ENCODE measurements at regions not wholly inside any gene's neighbourhood (a gene's known extent, or its start where the extent isn't known, plus 50 kb on each side); places are given as distances from the start of the nearest gene placed in this dataset.

DNA sequence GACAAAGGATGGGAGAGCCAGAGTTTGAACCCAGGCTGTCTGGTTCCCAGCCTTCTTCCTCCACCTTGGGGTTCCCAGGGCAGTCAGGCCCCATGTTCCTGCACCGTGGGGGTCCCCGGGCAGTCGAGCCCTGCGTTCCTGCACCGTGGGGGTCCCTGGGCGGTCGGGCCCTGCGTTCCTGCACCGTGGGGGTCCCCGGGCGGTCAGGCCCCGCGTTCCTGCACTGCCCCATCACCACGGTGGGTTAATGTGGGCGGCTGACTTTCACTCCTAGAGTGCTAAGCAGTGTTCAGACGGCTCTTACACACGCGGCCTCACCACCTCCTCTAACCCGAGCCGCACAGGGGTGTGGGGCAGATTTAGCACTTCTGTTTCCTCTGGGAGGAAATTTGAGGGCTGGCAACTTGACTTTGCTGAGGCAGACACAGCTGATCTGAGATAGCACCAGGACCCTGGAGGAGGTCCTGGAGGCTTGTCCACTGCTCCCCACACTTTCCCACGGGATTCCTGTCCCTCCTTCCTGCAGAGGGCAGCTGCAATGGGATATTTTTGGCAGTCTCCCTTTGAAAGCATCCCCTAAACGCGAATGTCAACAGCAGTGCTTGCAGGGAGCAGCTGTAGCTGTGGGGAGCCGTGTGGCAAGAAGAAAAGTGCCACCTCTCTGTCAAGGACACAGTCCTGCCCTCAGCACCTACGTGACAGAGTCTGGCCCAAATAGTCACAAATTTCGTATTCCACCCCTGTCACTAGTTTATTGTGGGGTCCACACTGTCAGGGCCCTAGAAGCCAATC lies 239.4 kb downstream of the TEX29 start:
- TF ChIP-seq EZH2phosphoT487 (IDR thresholded peaks at IDR 0.05; ENCODE audit: borderline replicate concordance, low read depth) (no peak), IRF3 (IDR thresholded peaks at IDR 0.05; ENCODE audit: low read depth, low read length) (no peak), MXI1 (IDR thresholded peaks at IDR 0.05; ENCODE audit: low read depth, low read length) (no peak), CHD2 (IDR thresholded peaks at IDR 0.05; ENCODE audit: low read length, partially characterized antibody) (no peak), ZBTB33 (IDR thresholded peaks at IDR 0.05; ENCODE audit: borderline replicate concordance, low read depth) (no peak), POLR2AphosphoS5 (IDR thresholded peaks at IDR 0.05; ENCODE audit: low read depth, low read length) (no peak), TCF12 (IDR thresholded peaks at IDR 0.05) (no peak), RCOR1 (IDR thresholded peaks at IDR 0.05; ENCODE audit: low read length) (no peak), TEAD4 (IDR thresholded peaks at IDR 0.05; ENCODE audit: borderline replicate concordance, insufficient read depth) (no peak)
- Histone ChIP-seq H3K4me2 (no peak overlapping the region), H4K20me1 (ENCODE audit: insufficient read depth) (no peaks in the 10 kb centered on the region), H3K9me3 (no peaks in the 10 kb centered on the region), H3K27me3 (ENCODE audit: insufficient read depth) (no peaks in the 10 kb centered on the region), H3K36me3 (replicated peaks in 1 of 2; ENCODE audit: control insufficient read depth in 1 of 2, insufficient read depth in 2 of 2, low read length in 1 of 2) (no peaks in the 10 kb centered on the region), H3F3A (replicated peaks; ENCODE audit: insufficient read depth) (no peaks in the 10 kb centered on the region), H3K9me2 (no peaks in the 10 kb centered on the region), H3K9ac (no peak overlapping the region), H3K4me3 (ENCODE audit: low read depth in 2 of 2, low read length in 1 of 2) (no peak overlapping the region), H3K27ac (ENCODE audit: low read depth in 2 of 2, low read length in 1 of 2) (no peak overlapping the region), H2AFZ (ENCODE audit: low read depth) (no peak overlapping the region), H3K79me2 (ENCODE audit: insufficient read depth) (no peaks in the 10 kb centered on the region), H3K4me1 (ENCODE audit: control insufficient read depth in 1 of 2, insufficient read depth in 2 of 2, low read depth in 1 of 2, low read length in 1 of 2) (no peaks in the 10 kb centered on the region)
- ChIA-PET POLR2A (no interaction called here), CTCF (no interaction called here)
- DNase-seq: no peak
- WGBS (ENCODE audit: low lambda C conversion rate): 11% methylated on average over 10 of the region's 26 CpGs

DNA sequence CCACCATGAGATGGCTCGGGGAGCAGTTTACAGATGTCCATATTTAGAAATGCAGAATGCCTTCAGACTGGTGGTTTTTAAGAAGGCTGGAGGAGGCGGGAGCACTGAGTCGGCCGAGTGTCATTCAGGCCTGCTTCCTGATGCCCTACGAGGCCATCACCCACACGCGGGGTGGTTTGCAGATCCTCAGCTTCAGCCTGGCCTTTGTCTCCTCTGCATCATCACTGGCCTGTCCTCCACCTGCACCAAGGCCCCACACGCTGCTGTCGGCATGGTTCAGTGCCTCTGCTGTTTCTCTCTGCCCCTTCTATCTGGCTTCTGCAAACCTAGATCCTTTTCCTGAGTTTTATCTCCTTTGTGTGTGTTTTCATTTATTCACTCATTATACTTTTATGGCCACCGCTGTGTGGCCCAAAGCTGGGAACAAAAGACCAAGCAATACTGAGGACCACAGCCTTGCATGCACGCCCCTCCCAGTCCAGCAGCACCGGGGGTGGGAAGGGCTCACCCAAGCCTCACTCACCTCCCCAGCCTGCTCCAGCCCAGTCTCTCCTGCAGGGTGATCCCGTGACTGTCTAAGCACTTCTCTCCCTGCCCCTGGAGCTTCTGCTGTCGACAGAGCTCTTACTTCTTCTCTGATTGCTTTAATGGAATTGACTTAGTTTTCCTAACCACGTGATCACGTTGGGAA lies 240.8 kb downstream of the TEX29 start:
- ChIA-PET POLR2A (no interaction called here), CTCF (no interaction called here)
- Histone ChIP-seq H3K9me2 (no peaks in the 10 kb centered on the region), H2AFZ (ENCODE audit: low read depth) (no peak overlapping the region), H3K4me3 (ENCODE audit: low read depth in 2 of 2, low read length in 1 of 2) (no peak overlapping the region), H3K9me3 (no peaks in the 10 kb centered on the region), H3K27me3 (ENCODE audit: insufficient read depth) (no peaks in the 10 kb centered on the region), H3K36me3 (replicated peaks in 1 of 2; ENCODE audit: control insufficient read depth in 1 of 2, insufficient read depth in 2 of 2, low read length in 1 of 2) (no peaks in the 10 kb centered on the region), H3K79me2 (ENCODE audit: insufficient read depth) (no peaks in the 10 kb centered on the region), H3K4me1 (ENCODE audit: control insufficient read depth in 1 of 2, insufficient read depth in 2 of 2, low read depth in 1 of 2, low read length in 1 of 2) (no peaks in the 10 kb centered on the region), H3K27ac (ENCODE audit: low read depth in 2 of 2, low read length in 1 of 2) (no peak overlapping the region), H4K20me1 (ENCODE audit: insufficient read depth) (no peaks in the 10 kb centered on the region), H3K9ac (no peak overlapping the region), H3K4me2 (no peak overlapping the region), H3F3A (replicated peaks; ENCODE audit: insufficient read depth) (no peaks in the 10 kb centered on the region)
- no peak for DNase-seq
- 10% methylated on average over 11 of the region's 16 CpGs for WGBS (ENCODE audit: low lambda C conversion rate)
- no peak for TF ChIP-seq FOXM1 (IDR thresholded peaks at IDR 0.05; ENCODE audit: low read depth)
- no peak for TF ChIP-seq CTCF (IDR thresholded peaks at IDR 0.05)
- TF ChIP-seq TCF12 (IDR thresholded peaks at IDR 0.05): no peak
- TF ChIP-seq RCOR1 (IDR thresholded peaks at IDR 0.05; ENCODE audit: low read length): no peak
- no peak for TF ChIP-seq EP300 (IDR thresholded peaks at IDR 0.05; ENCODE audit: borderline replicate concordance in 1 of 2, low read depth in 1 of 2, low read length in 1 of 2)
- TF ChIP-seq, protein P1, sequence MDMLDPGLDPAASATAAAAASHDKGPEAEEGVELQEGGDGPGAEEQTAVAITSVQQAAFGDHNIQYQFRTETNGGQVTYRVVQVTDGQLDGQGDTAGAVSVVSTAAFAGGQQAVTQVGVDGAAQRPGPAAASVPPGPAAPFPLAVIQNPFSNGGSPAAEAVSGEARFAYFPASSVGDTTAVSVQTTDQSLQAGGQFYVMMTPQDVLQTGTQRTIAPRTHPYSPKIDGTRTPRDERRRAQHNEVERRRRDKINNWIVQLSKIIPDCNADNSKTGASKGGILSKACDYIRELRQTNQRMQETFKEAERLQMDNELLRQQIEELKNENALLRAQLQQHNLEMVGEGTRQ (IDR thresholded peaks at IDR 0.05; ENCODE audit: borderline replicate concordance, low read depth, low read length): no peak
- TF ChIP-seq GABPA (IDR thresholded peaks at IDR 0.05; ENCODE audit: low read depth): no peak
- TF ChIP-seq ELF1 (IDR thresholded peaks at IDR 0.05): no peak
- TF ChIP-seq MEF2A (IDR thresholded peaks at IDR 0.05; ENCODE audit: borderline replicate concordance, low read depth): no peak
- TF ChIP-seq FOXJ3 (CRISPR knock-in tag; IDR thresholded peaks at IDR 0.05): no peak
- TF ChIP-seq NRF1 (IDR thresholded peaks at IDR 0.05; ENCODE audit: low read depth, low read length): no peak
- TF ChIP-seq, protein P2, sequence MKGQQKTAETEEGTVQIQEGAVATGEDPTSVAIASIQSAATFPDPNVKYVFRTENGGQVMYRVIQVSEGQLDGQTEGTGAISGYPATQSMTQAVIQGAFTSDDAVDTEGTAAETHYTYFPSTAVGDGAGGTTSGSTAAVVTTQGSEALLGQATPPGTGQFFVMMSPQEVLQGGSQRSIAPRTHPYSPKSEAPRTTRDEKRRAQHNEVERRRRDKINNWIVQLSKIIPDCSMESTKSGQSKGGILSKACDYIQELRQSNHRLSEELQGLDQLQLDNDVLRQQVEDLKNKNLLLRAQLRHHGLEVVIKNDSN (IDR thresholded peaks at IDR 0.05; ENCODE audit: borderline replicate concordance, low read depth): no peak
- no peak for TF ChIP-seq NFIC (IDR thresholded peaks at IDR 0.05; ENCODE audit: borderline replicate concordance)
- no peak for TF ChIP-seq MXI1 (IDR thresholded peaks at IDR 0.05; ENCODE audit: low read depth, low read length)

All from SK-N-SH (cell line).